Astrocyte of the spinal cord (primary cell): ENCODE measurements at regions not wholly inside any gene's neighbourhood (a gene's known extent, or its start where the extent isn't known, plus 50 kb on each side); places are given as distances from the start of the nearest gene placed in this dataset.

Source experiments
- DNase-seq: peaks from one replicate; pipeline ENCODE4 v3.0.0; 2011; ENCODE audit warnings: low read depth, low spot score
- H3K4me3 ChIP-seq: 2 replicates; pipeline ENCODE4 v1.5.1; 2011; ENCODE audit warnings: low read depth, mild to moderate bottlenecking, low read length, moderate library complexity
- CTCF ChIP-seq: IDR thresholded peaks from 2 replicates; pipeline ENCODE4 v1.5.1; 2012; ENCODE audit warnings: low read depth, mild to moderate bottlenecking, low read length, inconsistent platforms
- in situ Hi-C: cut with HindIII; loops from 2 replicates; pipeline ENCODE4 v1.10.0; 2017; ENCODE audit warnings: low sequenced_read_pairs

GRCh38 chr15:101540480-101541239 lies 51.2 kb upstream of the PCSK6 start:
- H3K4me3 ChIP-seq: no peak overlapping the region
- TF ChIP-seq CTCF: no peak
- in situ Hi-C loops: no loop called here
- no peak for DNase-seq

- no peak overlapping the region for H3K4me3 ChIP-seq
- in situ Hi-C loops: no loop called here
- no peak for DNase-seq
- no peak for TF ChIP-seq CTCF
These were observed 50.4 kb upstream of the PCSK6 start for GRCh38 chr15:101539930-101540329.

GRCh38 chr15:101539492-101539891 lies 50.0 kb upstream of the PCSK6 start:
- no peak for TF ChIP-seq CTCF
- no peak for DNase-seq
- in situ Hi-C loops: no loop called here
- H3K4me3 ChIP-seq: no peak overlapping the region
